Left lobe of liver (tissue), 2 donors: ENCODE measurements at regions not wholly inside any gene's neighbourhood (a gene's known extent, or its start where the extent isn't known, plus 50 kb on each side); places are given as distances from the start of the nearest gene placed in this dataset.

ENCODE experiments used
- ATAC-seq: fragments of 200-7000 bp; cut with Tn5 transposase; one replicate; pipeline ENCODE4 v1.9.1; 2020; ENCODE audit warnings: mild to moderate bottlenecking, moderate library complexity
- DNase-seq: peaks from one replicate; pipeline ENCODE4 v3.0.0-alpha.2; 2020; ENCODE audit warnings: low spot score
- donor health status: DM: no; HTN: no; CAD: no; lungs with moderate emphysema.
- donor health status: DM: no; HTN: yes; CAD: no.

GRCh38 chr2:41936771-41937463 lies 110.9 kb upstream of the PKDCC start:
- ATAC-seq (no peak), DNase-seq (no peak)

- ATAC-seq (no peak), DNase-seq (no peak)
These were observed 110.3 kb upstream of the PKDCC start for GRCh38 chr2:41937464-41937906.

- no peak for ATAC-seq
- DNase-seq = no peak
These were observed 109.7 kb upstream of the PKDCC start for GRCh38 chr2:41937921-41938708.

- no peak for ATAC-seq
- no peak for DNase-seq
These were observed 107.6 kb upstream of the PKDCC start for GRCh38 chr2:41940060-41940744.

- DNase-seq = no peak
- ATAC-seq = no peak
These were observed 107.1 kb upstream of the PKDCC start for GRCh38 chr2:41940745-41941063.

GRCh38 chr2:41941831-41942230 lies 106.0 kb upstream of the PKDCC start:
- DNase-seq (no peak), ATAC-seq (no peak)

- ATAC-seq = no peak
- DNase-seq = no peak
These were observed 105.5 kb upstream of the PKDCC start for GRCh38 chr2:41942278-41942677.

GRCh38 chr2:41943159-41943558 lies 104.7 kb upstream of the PKDCC start:
- ATAC-seq (no peak), DNase-seq (no peak)

- no peak for ATAC-seq
- DNase-seq = no peak
These were observed 103.5 kb upstream of the PKDCC start for GRCh38 chr2:41944220-41944880.

GRCh38 chr2:41947701-41948396 lies 100.0 kb upstream of the PKDCC start:
- DNase-seq = no peak
- no peak for ATAC-seq

GRCh38 chr2:41948397-41948763 lies 99.4 kb upstream of the PKDCC start:
- no peak for ATAC-seq
- no peak for DNase-seq

GRCh38 chr2:41949091-41949882 lies 98.5 kb upstream of the PKDCC start:
- ATAC-seq = no peak
- no peak for DNase-seq

- DNase-seq = no peak
- ATAC-seq = no peak
These were observed 97.7 kb upstream of the PKDCC start for GRCh38 chr2:41949883-41950665.

- ATAC-seq (no peak), DNase-seq (no peak)
These were observed 97.2 kb upstream of the PKDCC start for GRCh38 chr2:41950666-41950960.

- DNase-seq = no peak
- ATAC-seq = no peak
These were observed 93.2 kb upstream of the PKDCC start for GRCh38 chr2:41954304-41955291.

- ATAC-seq (no peak), DNase-seq (no peak)
These were observed 92.3 kb upstream of the PKDCC start for GRCh38 chr2:41955316-41956043.

- no peak for ATAC-seq
These were observed 90.4 kb upstream of the PKDCC start for GRCh38 chr2:41957431-41957830.

GRCh38 chr2:41958251-41958650 lies 89.6 kb upstream of the PKDCC start:
- ATAC-seq = no peak
- no peak for DNase-seq

More at GRCh38 chr2:41957431-41957830, 90.4 kb upstream of the PKDCC start:
- DNase-seq = no peak
